ENCODE measurements at regions not wholly inside any gene's neighbourhood (a gene's known extent, or its start where the extent isn't known, plus 50 kb on each side); places are given as distances from the start of the nearest gene placed in this dataset.

- TF ChIP-seq POLR2AphosphoS5 (IDR thresholded peaks at IDR 0.05; ENCODE audit: low read length) (no peak), SMC3 (IDR thresholded peaks at IDR 0.05; ENCODE audit: borderline replicate concordance, low read length) (peak; percentile 56; the same call in 1 of the 2 replicates), RELA (IDR thresholded peaks at IDR 0.05; ENCODE audit: borderline replicate concordance, partially characterized antibody) (peak; percentile 71), SP1 (IDR thresholded peaks at IDR 0.05; ENCODE audit: low read depth, low read length) (peak; percentile 19), ZNF384 (IDR thresholded peaks at IDR 0.05; ENCODE audit: borderline replicate concordance, low read depth, low read length) (no peak), RB1 (IDR thresholded peaks at IDR 0.05; ENCODE audit: borderline replicate concordance) (peak; percentile 46; the same call in 1 of the 2 replicates), EP300 (IDR thresholded peaks at IDR 0.05; ENCODE audit: borderline replicate concordance in 1 of 2, control insufficient read depth in 1 of 2, low read depth in 2 of 2, low read length in 2 of 2) (peak; percentile 16 to 32; a peak in 1 of 4 replicates), EGR1 (IDR thresholded peaks at IDR 0.05; ENCODE audit: borderline replicate concordance in 1 of 2, low read depth in 2 of 2, low read length in 2 of 2) (peak in 1 of 2 experiments; percentile 89; a peak in 2 of 3 replicates), NKRF (conservative IDR thresholded peaks at IDR 0.05) (peak; percentile 82), GATAD2B (conservative IDR thresholded peaks at IDR 0.05; ENCODE audit: low read depth) (0 out of 2 replicates have a peak, but pooled peaks have one; percentile 85), ZNF217 (IDR thresholded peaks at IDR 0.05) (0 out of 2 replicates have a peak, but pooled peaks have one; percentile 51), NR2F1 (conservative IDR thresholded peaks at IDR 0.05) (0 out of 2 replicates have a peak, but pooled peaks have one; percentile 13), ZZZ3 (IDR thresholded peaks at IDR 0.05; ENCODE audit: control insufficient read depth, insufficient read length, low read depth) (no peak), MXI1 (IDR thresholded peaks at IDR 0.05; ENCODE audit: low read depth, low read length) (peak; percentile 77), MEF2B (IDR thresholded peaks at IDR 0.05; ENCODE audit: partially characterized antibody, poor library complexity, severe bottlenecking) (peak; percentile 80)
- TF ChIP-seq, protein P1, sequence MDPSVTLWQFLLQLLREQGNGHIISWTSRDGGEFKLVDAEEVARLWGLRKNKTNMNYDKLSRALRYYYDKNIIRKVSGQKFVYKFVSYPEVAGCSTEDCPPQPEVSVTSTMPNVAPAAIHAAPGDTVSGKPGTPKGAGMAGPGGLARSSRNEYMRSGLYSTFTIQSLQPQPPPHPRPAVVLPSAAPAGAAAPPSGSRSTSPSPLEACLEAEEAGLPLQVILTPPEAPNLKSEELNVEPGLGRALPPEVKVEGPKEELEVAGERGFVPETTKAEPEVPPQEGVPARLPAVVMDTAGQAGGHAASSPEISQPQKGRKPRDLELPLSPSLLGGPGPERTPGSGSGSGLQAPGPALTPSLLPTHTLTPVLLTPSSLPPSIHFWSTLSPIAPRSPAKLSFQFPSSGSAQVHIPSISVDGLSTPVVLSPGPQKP (IDR thresholded peaks at IDR 0.05; ENCODE audit: low read depth, low read length): peak; percentile 31; the same call in 1 of the 2 replicates
Measured at GRCh38 chr20:2206957-2207769, 88.6 kb upstream of the TGM3 start (continued).

All from GM12878 (cell line).